ENCODE measurements at regions not wholly inside any gene's neighbourhood (a gene's known extent, or its start where the extent isn't known, plus 50 kb on each side); places are given as distances from the start of the nearest gene placed in this dataset.

GRCh38 chr2:62372824-62373223, 133.2 kb downstream of the TMEM17 start:
- no peak for TF ChIP-seq POLR2A (IDR thresholded peaks at IDR 0.05)
- TF ChIP-seq CTCF (IDR thresholded peaks at IDR 0.05 in 4 of 5, conservative IDR thresholded peaks at IDR 0.05 in 1 of 5): no peak

All from gastrocnemius medialis (tissue), 4 donors.